Stimulated activated CD8-positive, alpha-beta memory T cell treated with anti-CD3 and anti-CD28 coated beads, Interleukin-12 subunit alpha, Interleukin-12 subunit beta, amount 100 ng/mL, for 24 hours (primary cell): ENCODE measurements at regions not wholly inside any gene's neighbourhood (a gene's known extent, or its start where the extent isn't known, plus 50 kb on each side); places are given as distances from the start of the nearest gene placed in this dataset.

ENCODE experiments used
- DNase-seq: peaks from one replicate; pipeline ENCODE4 v3.0.0-alpha.2; 2020; ENCODE audit errors: extremely low read depth

GRCh38 chr10:130902471-130902870, 409.1 kb downstream of the TCERG1L start:
- DNase-seq, result no peak

GRCh38 chr10:130902929-130903328, 408.6 kb downstream of the TCERG1L start:
- no peak for DNase-seq

- DNase-seq, result no peak
These were observed 406.8 kb downstream of the TCERG1L start for GRCh38 chr10:130904676-130905075.

- no peak for DNase-seq
These were observed 406.1 kb downstream of the TCERG1L start for GRCh38 chr10:130905386-130905785.

- DNase-seq, result no peak
These were observed 405.6 kb downstream of the TCERG1L start for GRCh38 chr10:130905921-130906320.

- DNase-seq, result no peak
These were observed 400.7 kb downstream of the TCERG1L start for GRCh38 chr10:130910848-130911247.

- no peak for DNase-seq
These were observed 397.7 kb downstream of the TCERG1L start for GRCh38 chr10:130913844-130914243.

GRCh38 chr10:130914367-130914766, 397.2 kb downstream of the TCERG1L start:
- DNase-seq, result no peak

- no peak for DNase-seq
These were observed 396.5 kb downstream of the TCERG1L start for GRCh38 chr10:130915065-130915464.

GRCh38 chr10:130921461-130921860, 390.1 kb downstream of the TCERG1L start:
- no peak for DNase-seq

- DNase-seq, result no peak
These were observed 389.5 kb downstream of the TCERG1L start for GRCh38 chr10:130921911-130922440.

- DNase-seq, result no peak
These were observed 387.9 kb downstream of the TCERG1L start for GRCh38 chr10:130923596-130923995.

GRCh38 chr10:130924138-130924819, 387.2 kb downstream of the TCERG1L start:
- DNase-seq, result no peak

GRCh38 chr10:130926442-130926841, 385.1 kb downstream of the TCERG1L start:
- DNase-seq, result no peak

GRCh38 chr10:130927157-130927556, 384.4 kb downstream of the TCERG1L start:
- no peak for DNase-seq

GRCh38 chr10:130928306-130928705, 383.2 kb downstream of the TCERG1L start:
- no peak for DNase-seq

- no peak for DNase-seq
These were observed 381.8 kb downstream of the TCERG1L start for GRCh38 chr10:130929422-130930325.

GRCh38 chr10:130930821-130931220, 380.7 kb downstream of the TCERG1L start:
- no peak for DNase-seq

GRCh38 chr10:130931256-130931655, 380.3 kb downstream of the TCERG1L start:
- DNase-seq, result no peak

GRCh38 chr10:130932326-130933007, 379.1 kb downstream of the TCERG1L start:
- no peak for DNase-seq

- no peak for DNase-seq
These were observed 378.5 kb downstream of the TCERG1L start for GRCh38 chr10:130933008-130933390.
